ENCODE measurements at regions not wholly inside any gene's neighbourhood (a gene's known extent, or its start where the extent isn't known, plus 50 kb on each side); places are given as distances from the start of the nearest gene placed in this dataset.

- H3K9me3 Mint-ChIP-seq: peaks cover 17% of the 10 kb centered on the region
- intact Hi-C loops (cut with DNase I, micrococcal nuclease): no loop called here
- TF ChIP-seq, protein P1, sequence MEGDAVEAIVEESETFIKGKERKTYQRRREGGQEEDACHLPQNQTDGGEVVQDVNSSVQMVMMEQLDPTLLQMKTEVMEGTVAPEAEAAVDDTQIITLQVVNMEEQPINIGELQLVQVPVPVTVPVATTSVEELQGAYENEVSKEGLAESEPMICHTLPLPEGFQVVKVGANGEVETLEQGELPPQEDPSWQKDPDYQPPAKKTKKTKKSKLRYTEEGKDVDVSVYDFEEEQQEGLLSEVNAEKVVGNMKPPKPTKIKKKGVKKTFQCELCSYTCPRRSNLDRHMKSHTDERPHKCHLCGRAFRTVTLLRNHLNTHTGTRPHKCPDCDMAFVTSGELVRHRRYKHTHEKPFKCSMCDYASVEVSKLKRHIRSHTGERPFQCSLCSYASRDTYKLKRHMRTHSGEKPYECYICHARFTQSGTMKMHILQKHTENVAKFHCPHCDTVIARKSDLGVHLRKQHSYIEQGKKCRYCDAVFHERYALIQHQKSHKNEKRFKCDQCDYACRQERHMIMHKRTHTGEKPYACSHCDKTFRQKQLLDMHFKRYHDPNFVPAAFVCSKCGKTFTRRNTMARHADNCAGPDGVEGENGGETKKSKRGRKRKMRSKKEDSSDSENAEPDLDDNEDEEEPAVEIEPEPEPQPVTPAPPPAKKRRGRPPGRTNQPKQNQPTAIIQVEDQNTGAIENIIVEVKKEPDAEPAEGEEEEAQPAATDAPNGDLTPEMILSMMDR (IDR thresholded peaks at IDR 0.05): no peak
- Histone ChIP-seq H3K27me3 (ENCODE audit: control insufficient read depth in 1 of 2, insufficient read depth in 2 of 2, low read length in 2 of 2) (no peaks in the 10 kb centered on the region), H3K36me3 (ENCODE audit: insufficient read depth, low read length) (no peaks in the 10 kb centered on the region), H3K9me3 (ENCODE audit: control insufficient read depth in 1 of 2, insufficient read depth in 1 of 2, low read length in 2 of 2) (no peaks in the 10 kb centered on the region), H3K27ac (ENCODE audit: low read depth in 1 of 2, low read length in 2 of 2) (no peak overlapping the region), H3K4me3 (ENCODE audit: low read length) (no peak overlapping the region), H3K4me1 (ENCODE audit: insufficient read depth, low read length) (no peaks in the 10 kb centered on the region)
- no peaks in the 10 kb centered on the region for H3K36me3 Mint-ChIP-seq (ENCODE audit: low read depth)
- no peak for DNase-seq
- ATAC-seq (ENCODE audit: poor library complexity): no peak
- POLR2A ChIA-PET: no interaction called here
- no peaks in the 10 kb centered on the region for H3K4me1 Mint-ChIP-seq (ENCODE audit: low read depth)
- H3K27ac Mint-ChIP-seq: no peak overlapping the region
- H3K27me3 Mint-ChIP-seq: no peaks in the 10 kb centered on the region
- no peak overlapping the region for H3K4me3 Mint-ChIP-seq
- CTCF ChIA-PET: no interaction called here
Observed at GRCh38 chr4:31715302-31715701, 995.1 kb downstream of the PCDH7 start.

GRCh38 chr4:31727030-31727429, 1006.9 kb downstream of the PCDH7 start:
- ATAC-seq (ENCODE audit: poor library complexity): no peak
- Histone ChIP-seq H3K9me3 (ENCODE audit: control insufficient read depth in 1 of 2, insufficient read depth in 1 of 2, low read length in 2 of 2) (peaks cover 5 to 7% of the 10 kb centered on the region in 2 experiments), H3K4me3 (ENCODE audit: low read length) (no peak overlapping the region), H3K4me1 (ENCODE audit: insufficient read depth, low read length) (no peaks in the 10 kb centered on the region), H3K27ac (ENCODE audit: low read depth in 1 of 2, low read length in 2 of 2) (no peak overlapping the region), H3K27me3 (ENCODE audit: control insufficient read depth in 1 of 2, insufficient read depth in 2 of 2, low read length in 2 of 2) (no peaks in the 10 kb centered on the region), H3K36me3 (ENCODE audit: insufficient read depth, low read length) (no peaks in the 10 kb centered on the region)
- Mint-ChIP-seq H3K36me3 (ENCODE audit: low read depth) (no peaks in the 10 kb centered on the region), H3K9me3 (peaks cover 7% of the 10 kb centered on the region), H3K27ac (no peak overlapping the region), H3K4me1 (ENCODE audit: low read depth) (no peaks in the 10 kb centered on the region), H3K4me3 (no peak overlapping the region), H3K27me3 (no peaks in the 10 kb centered on the region)
- TF ChIP-seq, protein P1 (IDR thresholded peaks at IDR 0.05): no peak
- no peak for DNase-seq
- intact Hi-C loops (cut with DNase I, micrococcal nuclease): no loop called here
- POLR2A ChIA-PET: interaction anchor here (0.7 kb wide), 1 partner anchor 1403 kb away, joined by 3 read pairs; no protein-coding TSS in a partner anchor
- CTCF ChIA-PET: no interaction called here

DNA sequence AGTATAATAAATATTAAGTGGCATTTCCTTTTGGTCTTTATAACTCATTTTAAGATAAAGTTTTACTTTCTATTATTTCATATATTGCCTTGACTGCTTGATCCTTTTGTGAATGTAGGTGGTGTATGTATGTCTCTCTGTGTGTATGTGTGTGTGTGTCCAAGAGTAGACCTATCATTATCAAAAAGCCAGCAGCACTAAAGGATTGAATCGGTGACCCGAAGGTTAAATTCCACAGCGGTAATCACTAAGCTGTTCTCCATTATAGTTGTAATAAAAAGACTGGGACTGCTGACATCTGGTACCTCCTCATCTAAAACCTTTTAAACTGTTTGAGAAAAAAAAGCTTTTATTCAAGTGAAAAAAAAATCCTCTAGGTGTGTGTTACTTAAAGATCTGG, 1014.8 kb downstream of the PCDH7 start:
- intact Hi-C loops (cut with DNase I, micrococcal nuclease): no loop called here
- Histone ChIP-seq H3K4me3 (ENCODE audit: low read length) (no peak overlapping the region), H3K36me3 (ENCODE audit: insufficient read depth, low read length) (no peaks in the 10 kb centered on the region), H3K4me1 (ENCODE audit: insufficient read depth, low read length) (no peaks in the 10 kb centered on the region), H3K27me3 (ENCODE audit: control insufficient read depth in 1 of 2, insufficient read depth in 2 of 2, low read length in 2 of 2) (no peaks in the 10 kb centered on the region), H3K9me3 (ENCODE audit: control insufficient read depth in 1 of 2, insufficient read depth in 1 of 2, low read length in 2 of 2) (peaks cover 5 to 7% of the 10 kb centered on the region in 2 experiments), H3K27ac (ENCODE audit: low read depth in 1 of 2, low read length in 2 of 2) (no peak overlapping the region)
- H3K4me1 Mint-ChIP-seq (ENCODE audit: low read depth): no peaks in the 10 kb centered on the region
- H3K27me3 Mint-ChIP-seq: no peaks in the 10 kb centered on the region
- H3K27ac Mint-ChIP-seq: no peak overlapping the region
- ChIA-PET POLR2A (no interaction called here), CTCF (no interaction called here)
- TF ChIP-seq, protein P1 (IDR thresholded peaks at IDR 0.05): no peak
- H3K4me3 Mint-ChIP-seq: no peak overlapping the region
- H3K9me3 Mint-ChIP-seq: peaks cover 16% of the 10 kb centered on the region
- DNase-seq: no peak
- ATAC-seq (ENCODE audit: poor library complexity): no peak
- no peaks in the 10 kb centered on the region for H3K36me3 Mint-ChIP-seq (ENCODE audit: low read depth)
